ENCODE measurements at regions not wholly inside any gene's neighbourhood (a gene's known extent, or its start where the extent isn't known, plus 50 kb on each side); places are given as distances from the start of the nearest gene placed in this dataset.

DNA sequence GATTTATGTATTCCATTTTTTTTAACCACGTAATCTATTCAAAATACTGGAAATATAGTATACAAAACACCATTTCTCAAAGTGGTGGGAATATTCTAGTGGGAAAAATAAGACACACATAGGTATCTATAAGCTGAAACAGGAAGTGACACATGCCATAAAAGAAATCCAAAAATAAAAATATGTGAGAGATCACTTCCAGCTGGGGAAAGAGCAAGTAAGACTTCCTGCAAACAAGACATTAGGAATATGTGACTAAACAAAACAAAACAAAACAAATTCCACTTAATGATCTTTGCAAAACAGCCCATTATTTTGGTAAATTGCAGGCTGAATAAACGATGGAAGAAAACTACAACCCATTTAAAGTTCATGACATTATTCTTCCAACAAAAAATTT, 107.3 kb upstream of the CEP126 start (continued):
- no peak for TF ChIP-seq ATF6 (CRISPR knock-in tag; IDR thresholded peaks at IDR 0.05)

GRCh38 chr11:101803651-101804050, 111.2 kb upstream of the CEP126 start:
- no peak for FAIRE-seq
- H3K4me3 ChIP-seq, result no peak overlapping the region
- POLR2A ChIA-PET, result no interaction called here
- no peak overlapping the region for H3K9ac ChIP-seq (ENCODE audit: insufficient read depth in 1 of 2, low read depth in 2 of 2, low read length in 2 of 2)
- intact Hi-C loops (cut with micrococcal nuclease) (no loop called here), in situ Hi-C loops (cut with MboI) (no loop called here)
- no peaks in the 10 kb centered on the region for H3K36me3 ChIP-seq (ENCODE audit: control insufficient read depth, insufficient read depth, low read length)
- no peaks in the 10 kb centered on the region for H3K9me3 ChIP-seq (replicated peaks; ENCODE audit: control insufficient read depth, insufficient read depth, low read depth, low read length)
- no peak overlapping the region for H3K4me2 ChIP-seq (ENCODE audit: insufficient read depth, low read length)
- no peak for ATAC-seq
- DNase-seq (ENCODE audit: extremely low read depth in 1 of 4, low spot score in 3 of 4), result no peak
- no TSS peak for BruUV-seq (replicated peaks)
- H3K9me1 ChIP-seq (ENCODE audit: control insufficient read depth, insufficient read depth, low read length), result no peaks in the 10 kb centered on the region
- H3K27ac ChIP-seq (ENCODE audit: extremely low read depth, low read depth, low read length), result no peak overlapping the region
- CTCF ChIA-PET (ENCODE audit: low intra/inter-chr PET ratio), result no interaction called here
- no peaks in the 10 kb centered on the region for H4K20me1 ChIP-seq (replicated peaks; ENCODE audit: control insufficient read depth, insufficient read depth, low read length)
- H3K79me2 ChIP-seq (ENCODE audit: control insufficient read depth, insufficient read depth, low read length), result no peaks in the 10 kb centered on the region
- H3K27me3 ChIP-seq (ENCODE audit: control insufficient read depth in 2 of 2, insufficient read depth in 2 of 2, low read length in 2 of 2), result no peaks in the 10 kb centered on the region
- no peak overlapping the region for H2AFZ ChIP-seq (ENCODE audit: low read depth, low read length)
- H3K4me1 ChIP-seq (replicated peaks in 1 of 2; ENCODE audit: control insufficient read depth in 2 of 2, insufficient read depth in 2 of 2, low read length in 2 of 2), result no peaks in the 10 kb centered on the region
- WGBS (ENCODE audit: insufficient coverage, low coverage, missing lambda C conversion rate), result 0% methylated on average over 2 of the region's 2 CpGs
- TF ChIP-seq, protein P1, sequence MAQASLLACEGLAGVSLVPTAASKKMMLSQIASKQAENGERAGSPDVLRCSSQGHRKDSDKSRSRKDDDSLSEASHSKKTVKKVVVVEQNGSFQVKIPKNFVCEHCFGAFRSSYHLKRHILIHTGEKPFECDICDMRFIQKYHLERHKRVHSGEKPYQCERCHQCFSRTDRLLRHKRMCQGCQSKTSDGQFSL (CRISPR knock-in tag; IDR thresholded peaks at IDR 0.05), result no peak
- TF ChIP-seq, protein P1 (tag; IDR thresholded peaks at IDR 0.05), result no peak
- TF ChIP-seq ZNF143 (CRISPR knock-in tag; IDR thresholded peaks at IDR 0.05) (no peak), PHF8 (IDR thresholded peaks at IDR 0.05; ENCODE audit: borderline replicate concordance, low read length) (no peak), FOXK2 (conservative IDR thresholded peaks at IDR 0.05 in 1 of 2, IDR thresholded peaks at IDR 0.05 in 1 of 2; ENCODE audit: low read depth in 2 of 2) (no peak), CEBPB (tag; IDR thresholded peaks at IDR 0.05) (no peak), GABPA (tag; conservative IDR thresholded peaks at IDR 0.05; ENCODE audit: low read depth) (no peak), ZBTB2 (IDR thresholded peaks at IDR 0.05) (no peak), TRIM28 (IDR thresholded peaks at IDR 0.05) (no peak), GMEB1 (CRISPR knock-in tag; IDR thresholded peaks at IDR 0.05) (no peak)
- TF ChIP-seq, protein P2, sequence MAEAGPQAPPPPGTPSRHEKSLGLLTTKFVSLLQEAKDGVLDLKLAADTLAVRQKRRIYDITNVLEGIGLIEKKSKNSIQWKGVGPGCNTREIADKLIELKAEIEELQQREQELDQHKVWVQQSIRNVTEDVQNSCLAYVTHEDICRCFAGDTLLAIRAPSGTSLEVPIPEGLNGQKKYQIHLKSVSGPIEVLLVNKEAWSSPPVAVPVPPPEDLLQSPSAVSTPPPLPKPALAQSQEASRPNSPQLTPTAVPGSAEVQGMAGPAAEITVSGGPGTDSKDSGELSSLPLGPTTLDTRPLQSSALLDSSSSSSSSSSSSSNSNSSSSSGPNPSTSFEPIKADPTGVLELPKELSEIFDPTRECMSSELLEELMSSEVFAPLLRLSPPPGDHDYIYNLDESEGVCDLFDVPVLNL (CRISPR knock-in tag; IDR thresholded peaks at IDR 0.05; ENCODE audit: low read depth), result no peak
- TF ChIP-seq, protein P3, sequence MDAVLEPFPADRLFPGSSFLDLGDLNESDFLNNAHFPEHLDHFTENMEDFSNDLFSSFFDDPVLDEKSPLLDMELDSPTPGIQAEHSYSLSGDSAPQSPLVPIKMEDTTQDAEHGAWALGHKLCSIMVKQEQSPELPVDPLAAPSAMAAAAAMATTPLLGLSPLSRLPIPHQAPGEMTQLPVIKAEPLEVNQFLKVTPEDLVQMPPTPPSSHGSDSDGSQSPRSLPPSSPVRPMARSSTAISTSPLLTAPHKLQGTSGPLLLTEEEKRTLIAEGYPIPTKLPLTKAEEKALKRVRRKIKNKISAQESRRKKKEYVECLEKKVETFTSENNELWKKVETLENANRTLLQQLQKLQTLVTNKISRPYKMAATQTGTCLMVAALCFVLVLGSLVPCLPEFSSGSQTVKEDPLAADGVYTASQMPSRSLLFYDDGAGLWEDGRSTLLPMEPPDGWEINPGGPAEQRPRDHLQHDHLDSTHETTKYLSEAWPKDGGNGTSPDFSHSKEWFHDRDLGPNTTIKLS (IDR thresholded peaks at IDR 0.05; ENCODE audit: borderline replicate concordance, low read depth), result no peak

All from K562 (cell line).